ENCODE measurements at regions not wholly inside any gene's neighbourhood (a gene's known extent, or its start where the extent isn't known, plus 50 kb on each side); places are given as distances from the start of the nearest gene placed in this dataset.
"Not testable (repeated sequence)": the region's sequence is repeated elsewhere in the genome, so short reads cannot be mapped to it uniquely, and the experiment has no call there.

GRCh38 chr10:6925146-6925545 is 345.1 kb upstream of the PRKCQ start:
- Histone ChIP-seq H3K4me2 (ENCODE audit: low read depth, low read length, poor library complexity, severe bottlenecking) (no peak overlapping the region), H3K36me3 (ENCODE audit: insufficient read depth, low read length) (no peaks in the 10 kb centered on the region), H3K79me2 (ENCODE audit: insufficient read depth, low read length) (no peaks in the 10 kb centered on the region), H3K27me3 (ENCODE audit: insufficient read depth, low read length, poor library complexity, severe bottlenecking) (no peaks in the 10 kb centered on the region), H4K20me1 (ENCODE audit: insufficient read depth, low read length, poor library complexity, severe bottlenecking) (no peaks in the 10 kb centered on the region), H2AFZ (ENCODE audit: low read length) (no peak overlapping the region), H3K4me3 (ENCODE audit: low read length, poor library complexity, severe bottlenecking) (no peak overlapping the region), H3K4me1 (ENCODE audit: insufficient read depth, low read length, poor library complexity, severe bottlenecking) (peaks cover 83% of the 10 kb centered on the region), H3K9ac (ENCODE audit: low read depth, low read length, poor library complexity, severe bottlenecking) (no peak overlapping the region), H3K9me3 (ENCODE audit: insufficient read depth, low read depth, low read length) (no peaks in the 10 kb centered on the region), H3F3A (ENCODE audit: low read depth) (peaks cover 25% of the 10 kb centered on the region), H3K9me2 (replicated peaks; ENCODE audit: low read depth, low read length) (no peaks in the 10 kb centered on the region)
- no peak for TF ChIP-seq EZH2phosphoT487 (IDR thresholded peaks at IDR 0.05; ENCODE audit: borderline replicate concordance)
- TF ChIP-seq CTCF (conservative IDR thresholded peaks at IDR 0.05; ENCODE audit: low read length) = no peak

DNA sequence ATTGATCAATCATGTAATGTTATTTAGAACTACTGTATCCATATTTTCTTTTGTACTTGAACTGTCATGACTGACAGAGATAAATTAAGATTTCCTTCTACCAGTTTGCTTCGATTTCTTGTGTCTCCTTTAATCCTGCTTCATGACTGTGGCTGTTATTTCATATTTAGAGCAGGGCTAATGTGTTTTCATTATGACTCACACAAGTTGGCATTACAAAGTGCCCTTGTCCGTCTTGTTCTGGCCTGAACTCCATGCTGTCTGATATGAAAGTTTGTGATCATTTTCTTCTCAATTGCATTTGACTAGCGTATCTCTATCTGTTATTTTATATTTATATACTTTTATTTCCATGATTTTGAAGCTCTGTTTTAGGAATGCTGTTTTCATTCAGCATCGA is 344.1 kb upstream of the PRKCQ start:
- H2AFZ ChIP-seq (ENCODE audit: low read length) = no peak overlapping the region

GRCh38 chr10:6921026-6921425 is 340.9 kb upstream of the PRKCQ start:
- H4K20me1 ChIP-seq (ENCODE audit: insufficient read depth, low read length, poor library complexity, severe bottlenecking); H3K79me2 ChIP-seq (ENCODE audit: insufficient read depth, low read length); H3K4me3 ChIP-seq (ENCODE audit: low read length, poor library complexity, severe bottlenecking); H3K9me2 ChIP-seq (replicated peaks; ENCODE audit: low read depth, low read length); H3K36me3 ChIP-seq (ENCODE audit: insufficient read depth, low read length); H3K9me3 ChIP-seq (ENCODE audit: insufficient read depth, low read depth, low read length); H3K27me3 ChIP-seq (ENCODE audit: insufficient read depth, low read length, poor library complexity, severe bottlenecking); H2AFZ ChIP-seq (ENCODE audit: low read length); H3F3A ChIP-seq (ENCODE audit: low read depth): not testable (repeated sequence)
- Histone ChIP-seq H3K4me1 (ENCODE audit: insufficient read depth, low read length, poor library complexity, severe bottlenecking) (peaks cover 45% of the 10 kb centered on the region), H3K4me2 (ENCODE audit: low read depth, low read length, poor library complexity, severe bottlenecking) (peak overlapping the region; percentile 66), H3K9ac (ENCODE audit: low read depth, low read length, poor library complexity, severe bottlenecking) (peak overlapping the region; percentile 66)
- peak; percentile 16; the same call in 1 of the 2 replicates for TF ChIP-seq CTCF (conservative IDR thresholded peaks at IDR 0.05; ENCODE audit: low read length)

More for the DNA sequence above, 344.1 kb upstream of the PRKCQ start:
- no peaks in the 10 kb centered on the region for H3K9me2 ChIP-seq (replicated peaks; ENCODE audit: low read depth, low read length)
- TF ChIP-seq CTCF (conservative IDR thresholded peaks at IDR 0.05; ENCODE audit: low read length) = no peak
- no peak for TF ChIP-seq EZH2phosphoT487 (IDR thresholded peaks at IDR 0.05; ENCODE audit: borderline replicate concordance)
- H3K4me1 ChIP-seq (ENCODE audit: insufficient read depth, low read length, poor library complexity, severe bottlenecking) = peaks cover 74% of the 10 kb centered on the region
- no peak overlapping the region for H3K4me3 ChIP-seq (ENCODE audit: low read length, poor library complexity, severe bottlenecking)
- H3K4me2 ChIP-seq (ENCODE audit: low read depth, low read length, poor library complexity, severe bottlenecking) = no peak overlapping the region
- no peaks in the 10 kb centered on the region for H3K36me3 ChIP-seq (ENCODE audit: insufficient read depth, low read length)
- no peaks in the 10 kb centered on the region for H4K20me1 ChIP-seq (ENCODE audit: insufficient read depth, low read length, poor library complexity, severe bottlenecking)
- H3K9ac ChIP-seq (ENCODE audit: low read depth, low read length, poor library complexity, severe bottlenecking) = peak overlapping the region; percentile 38
- H3F3A ChIP-seq (ENCODE audit: low read depth) = peaks cover 22% of the 10 kb centered on the region
- no peaks in the 10 kb centered on the region for H3K9me3 ChIP-seq (ENCODE audit: insufficient read depth, low read depth, low read length)
- H3K79me2 ChIP-seq (ENCODE audit: insufficient read depth, low read length) = no peaks in the 10 kb centered on the region
- no peaks in the 10 kb centered on the region for H3K27me3 ChIP-seq (ENCODE audit: insufficient read depth, low read length, poor library complexity, severe bottlenecking)

Data from Loucy (cell line).